ENCODE measurements at regions not wholly inside any gene's neighbourhood (a gene's known extent, or its start where the extent isn't known, plus 50 kb on each side); places are given as distances from the start of the nearest gene placed in this dataset.
"Not testable (repeated sequence)": the region's sequence is repeated elsewhere in the genome, so short reads cannot be mapped to it uniquely, and the experiment has no call there.

DNA sequence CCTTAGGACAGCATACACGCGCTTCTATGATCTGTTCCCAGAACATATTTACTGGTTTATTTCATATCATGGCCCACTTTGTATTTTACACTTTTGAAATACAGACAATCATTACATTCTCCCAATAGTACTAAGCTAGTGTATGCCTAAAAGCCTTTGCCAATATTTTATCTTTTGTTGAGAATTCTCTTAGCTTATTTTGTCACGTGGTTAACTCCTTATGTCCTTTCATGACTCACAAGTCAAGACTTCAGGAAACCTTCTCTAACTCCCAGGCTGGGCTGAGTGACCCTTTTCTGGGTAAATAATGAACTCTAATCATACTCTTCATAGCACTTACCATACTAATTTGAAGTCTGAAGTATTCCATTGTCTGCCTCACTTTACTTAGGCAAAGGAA, 444.8 kb downstream of the ZNF33B start:
- H3K4me3 Mint-ChIP-seq (ENCODE audit: low read depth); H3K36me3 Mint-ChIP-seq (ENCODE audit: insufficient read depth); H3K4me1 Mint-ChIP-seq (ENCODE audit: low read depth); H3K27ac Mint-ChIP-seq; H3K27me3 Mint-ChIP-seq; DNase-seq (ENCODE audit: low spot score, unreplicated experiment): not testable (repeated sequence)
- H3K9me3 Mint-ChIP-seq (ENCODE audit: low read depth) = peaks cover 35% of the 10 kb centered on the region

- H3K36me3 Mint-ChIP-seq (ENCODE audit: insufficient read depth); H3K4me3 Mint-ChIP-seq (ENCODE audit: low read depth); DNase-seq (ENCODE audit: low spot score, unreplicated experiment); H3K27ac Mint-ChIP-seq; H3K4me1 Mint-ChIP-seq (ENCODE audit: low read depth); H3K27me3 Mint-ChIP-seq: not testable (repeated sequence)
- peaks cover 34% of the 10 kb centered on the region for H3K9me3 Mint-ChIP-seq (ENCODE audit: low read depth)
- peak; percentile 29 for TF ChIP-seq CTCF (IDR thresholded peaks at IDR 0.05; ENCODE audit: unreplicated experiment)
These were observed 445.9 kb downstream of the ZNF33B start for GRCh38 chr10:42192450-42192849.

DNA sequence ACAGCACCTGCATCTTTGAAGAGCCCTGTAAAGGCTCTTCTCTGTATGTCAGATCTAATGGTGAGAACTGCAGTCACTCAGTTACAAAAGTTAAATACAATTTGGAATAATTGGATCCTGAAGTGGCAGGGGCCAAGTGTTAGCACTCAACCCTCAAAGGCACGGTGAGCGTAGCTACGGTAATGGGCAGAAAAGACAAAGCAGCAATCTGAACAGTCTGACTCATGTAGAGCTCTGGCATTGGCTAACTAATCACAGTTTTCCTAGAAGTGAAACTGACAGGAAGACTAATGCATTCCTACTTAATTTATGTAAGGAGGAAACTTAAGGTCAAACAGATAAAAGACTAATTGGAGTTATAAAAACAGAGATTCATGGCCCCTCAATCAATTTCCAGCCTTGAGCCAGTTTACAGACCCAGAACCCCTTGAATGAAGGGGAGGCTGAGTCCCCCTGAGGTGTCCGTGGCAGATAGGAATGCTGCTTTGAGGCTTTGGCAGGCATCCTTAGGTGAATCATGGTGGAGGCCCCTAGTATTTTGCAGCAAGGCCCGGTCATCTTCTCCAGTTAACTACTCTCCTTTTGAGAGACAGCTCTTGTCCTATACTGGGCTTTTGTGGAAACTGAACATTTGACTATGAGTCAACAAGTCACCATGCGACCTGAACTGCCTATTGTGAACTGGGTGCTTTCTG, 450.7 kb downstream of the ZNF33B start:
- not testable (repeated sequence) for DNase-seq (ENCODE audit: low spot score, unreplicated experiment); H3K27me3 Mint-ChIP-seq; H3K27ac Mint-ChIP-seq; H3K4me3 Mint-ChIP-seq (ENCODE audit: low read depth); H3K4me1 Mint-ChIP-seq (ENCODE audit: low read depth); H3K36me3 Mint-ChIP-seq (ENCODE audit: insufficient read depth)
- H3K9me3 Mint-ChIP-seq (ENCODE audit: low read depth) = peaks cover 18% of the 10 kb centered on the region

GRCh38 chr10:42177793-42178689, 460.3 kb downstream of the ZNF33B start:
- H3K27me3 Mint-ChIP-seq; H3K36me3 Mint-ChIP-seq (ENCODE audit: insufficient read depth); H3K4me3 Mint-ChIP-seq (ENCODE audit: low read depth); H3K4me1 Mint-ChIP-seq (ENCODE audit: low read depth); DNase-seq (ENCODE audit: low spot score, unreplicated experiment): not testable (repeated sequence)
- Mint-ChIP-seq H3K9me3 (ENCODE audit: low read depth) (peaks cover 46% of the 10 kb centered on the region), H3K27ac (peak overlapping the region; percentile 62)

GRCh38 chr10:42177077-42177792, 461.1 kb downstream of the ZNF33B start:
- Mint-ChIP-seq H3K9me3 (ENCODE audit: low read depth) (peaks cover 46% of the 10 kb centered on the region), H3K4me1 (ENCODE audit: low read depth) (no peaks in the 10 kb centered on the region), H3K27ac (peak overlapping the region; percentile 88), H3K36me3 (ENCODE audit: insufficient read depth) (peaks cover 5% of the 10 kb centered on the region), H3K4me3 (ENCODE audit: low read depth) (no peak overlapping the region), H3K27me3 (no peaks in the 10 kb centered on the region)
- DNase-seq (ENCODE audit: low spot score, unreplicated experiment) = no peak
- no peak for TF ChIP-seq CTCF (IDR thresholded peaks at IDR 0.05; ENCODE audit: unreplicated experiment)

GRCh38 chr10:42150428-42151061, 487.8 kb downstream of the ZNF33B start:
- Mint-ChIP-seq H3K27ac (no peak overlapping the region), H3K4me1 (ENCODE audit: low read depth) (no peaks in the 10 kb centered on the region), H3K9me3 (ENCODE audit: low read depth) (peaks cover 47% of the 10 kb centered on the region), H3K4me3 (ENCODE audit: low read depth) (no peak overlapping the region), H3K27me3 (no peaks in the 10 kb centered on the region), H3K36me3 (ENCODE audit: insufficient read depth) (peaks cover 9% of the 10 kb centered on the region)
- TF ChIP-seq CTCF (IDR thresholded peaks at IDR 0.05; ENCODE audit: unreplicated experiment) = no peak
- DNase-seq (ENCODE audit: low spot score, unreplicated experiment) = no peak

Data from progenitor cell of endocrine pancreas (in vitro differentiated cells).